Activated T-cell treated with anti-CD3 and anti-CD28 coated beads, Interleukin-2, amount 50 U/mL, for 72 hours (primary cell): ENCODE measurements at regions not wholly inside any gene's neighbourhood (a gene's known extent, or its start where the extent isn't known, plus 50 kb on each side); places are given as distances from the start of the nearest gene placed in this dataset.

Experiments used
- ATAC-seq, 2 donors: fragments of 150-1000 bp; cut with Tn5 transposase; replicated peaks in 1 of 2; 2 replicates each; pipeline ENCODE4 v1.10.0; 2021; ENCODE audit warnings: moderate library complexity in 2 of 2, mild to moderate bottlenecking in 1 of 2
- DNase-seq, 2 donors: peaks; one replicate each; pipeline ENCODE4 v3.0.0; 2021 to 2022; ENCODE audit warnings: mixed read lengths in 1 of 2
- H3K27ac Mint-ChIP-seq: one replicate; pipeline ENCODE4 v1.8.0; 2022; ENCODE audit warnings: mild to moderate bottlenecking, moderate library complexity, mixed read lengths
- H3K27me3 Mint-ChIP-seq: one replicate; pipeline ENCODE4 v1.8.0; 2022; ENCODE audit warnings: low read depth, mixed read lengths
- H3K36me3 Mint-ChIP-seq, 2 donors: one replicate each; pipeline ENCODE4 v1.8.0; 2022; ENCODE audit warnings: mixed read lengths in 2 of 2, mild to moderate bottlenecking in 1 of 2; ENCODE audit not compliant: insufficient read depth in 2 of 2
- H3K4me1 Mint-ChIP-seq: one replicate; pipeline ENCODE4 v1.8.0; 2022; ENCODE audit warnings: low read depth, mixed read lengths
- H3K4me3 Mint-ChIP-seq, 2 donors: one replicate each; pipeline ENCODE4 v1.8.0; 2022; ENCODE audit warnings: mild to moderate bottlenecking in 2 of 2, mixed read lengths in 2 of 2, moderate library complexity in 2 of 2
- H3K9me3 Mint-ChIP-seq, 2 donors: one replicate each; pipeline ENCODE4 v1.8.0; 2022; ENCODE audit warnings: mixed read lengths in 2 of 2

- Mint-ChIP-seq H3K9me3 (no peaks in the 10 kb centered on the region), H3K36me3 (no peaks in the 10 kb centered on the region), H3K27me3 (no peaks in the 10 kb centered on the region), H3K4me3 (no peak overlapping the region), H3K4me1 (no peaks in the 10 kb centered on the region), H3K27ac (no peak overlapping the region)
- DNase-seq (no peak), ATAC-seq (no peak)
Observed at GRCh38 chr10:58087896-58088295, 179.8 kb downstream of the IPMK start.

GRCh38 chr10:58086763-58087150 lies 180.9 kb downstream of the IPMK start:
- no peak for ATAC-seq
- no peaks in the 10 kb centered on the region for H3K4me1 Mint-ChIP-seq
- no peaks in the 10 kb centered on the region for H3K9me3 Mint-ChIP-seq
- H3K27ac Mint-ChIP-seq: no peak overlapping the region
- no peaks in the 10 kb centered on the region for H3K27me3 Mint-ChIP-seq
- DNase-seq: no peak
- H3K4me3 Mint-ChIP-seq: no peak overlapping the region
- H3K36me3 Mint-ChIP-seq: no peaks in the 10 kb centered on the region

- no peaks in the 10 kb centered on the region for H3K27me3 Mint-ChIP-seq
- no peak for ATAC-seq
- no peak overlapping the region for H3K27ac Mint-ChIP-seq
- no peak for DNase-seq
- H3K4me1 Mint-ChIP-seq: no peaks in the 10 kb centered on the region
- no peaks in the 10 kb centered on the region for H3K9me3 Mint-ChIP-seq
- H3K36me3 Mint-ChIP-seq: no peaks in the 10 kb centered on the region
- H3K4me3 Mint-ChIP-seq: no peak overlapping the region
Observed at GRCh38 chr10:58086144-58086762, 181.4 kb downstream of the IPMK start.

GRCh38 chr10:58082248-58082647 lies 185.4 kb downstream of the IPMK start:
- no peak for ATAC-seq
- Mint-ChIP-seq H3K4me1 (no peaks in the 10 kb centered on the region), H3K4me3 (no peak overlapping the region), H3K27ac (no peak overlapping the region), H3K9me3 (no peaks in the 10 kb centered on the region), H3K36me3 (no peaks in the 10 kb centered on the region), H3K27me3 (no peaks in the 10 kb centered on the region)
- DNase-seq: no peak

- no peak overlapping the region for H3K27ac Mint-ChIP-seq
- H3K9me3 Mint-ChIP-seq: no peaks in the 10 kb centered on the region
- no peak overlapping the region for H3K4me3 Mint-ChIP-seq
- no peak for ATAC-seq
- no peak for DNase-seq
- H3K4me1 Mint-ChIP-seq: no peaks in the 10 kb centered on the region
- H3K27me3 Mint-ChIP-seq: no peaks in the 10 kb centered on the region
- no peaks in the 10 kb centered on the region for H3K36me3 Mint-ChIP-seq
Observed at GRCh38 chr10:58081353-58081752, 186.3 kb downstream of the IPMK start.

- no peak overlapping the region for H3K27ac Mint-ChIP-seq
- H3K4me3 Mint-ChIP-seq: no peak overlapping the region
- DNase-seq (no peak), ATAC-seq (no peak)
- no peaks in the 10 kb centered on the region for H3K27me3 Mint-ChIP-seq
- H3K36me3 Mint-ChIP-seq: no peaks in the 10 kb centered on the region
- H3K9me3 Mint-ChIP-seq: no peaks in the 10 kb centered on the region
- H3K4me1 Mint-ChIP-seq: no peaks in the 10 kb centered on the region
Observed at GRCh38 chr10:58079461-58079860, 188.2 kb downstream of the IPMK start.

GRCh38 chr10:58072634-58073033 lies 195.1 kb downstream of the IPMK start:
- no peak for DNase-seq
- Mint-ChIP-seq H3K4me1 (no peaks in the 10 kb centered on the region), H3K27me3 (peaks cover 7% of the 10 kb centered on the region), H3K9me3 (no peaks in the 10 kb centered on the region), H3K27ac (no peak overlapping the region), H3K4me3 (no peak overlapping the region), H3K36me3 (no peaks in the 10 kb centered on the region)
- no peak for ATAC-seq

GRCh38 chr10:58070956-58071355 lies 196.7 kb downstream of the IPMK start:
- peaks cover 22% of the 10 kb centered on the region for H3K27me3 Mint-ChIP-seq
- H3K27ac Mint-ChIP-seq: no peak overlapping the region
- H3K4me3 Mint-ChIP-seq: no peak overlapping the region
- H3K9me3 Mint-ChIP-seq: no peaks in the 10 kb centered on the region
- no peaks in the 10 kb centered on the region for H3K4me1 Mint-ChIP-seq
- no peaks in the 10 kb centered on the region for H3K36me3 Mint-ChIP-seq
- ATAC-seq (no peak), DNase-seq (no peak)

GRCh38 chr10:58068809-58069208 lies 198.9 kb downstream of the IPMK start:
- no peaks in the 10 kb centered on the region for H3K9me3 Mint-ChIP-seq
- ATAC-seq: no peak
- no peak for DNase-seq
- peaks cover 5% of the 10 kb centered on the region for H3K4me1 Mint-ChIP-seq
- H3K36me3 Mint-ChIP-seq: no peaks in the 10 kb centered on the region
- peaks cover 22% of the 10 kb centered on the region for H3K27me3 Mint-ChIP-seq
- H3K27ac Mint-ChIP-seq: no peak overlapping the region
- no peak overlapping the region for H3K4me3 Mint-ChIP-seq

GRCh38 chr10:58066979-58067378 lies 200.7 kb downstream of the IPMK start:
- ATAC-seq (no peak), DNase-seq (no peak)
- H3K9me3 Mint-ChIP-seq: no peaks in the 10 kb centered on the region
- H3K36me3 Mint-ChIP-seq: no peaks in the 10 kb centered on the region
- H3K4me3 Mint-ChIP-seq: no peak overlapping the region
- H3K27ac Mint-ChIP-seq: no peak overlapping the region
- peaks cover 5% of the 10 kb centered on the region for H3K4me1 Mint-ChIP-seq
- peaks cover 22% of the 10 kb centered on the region for H3K27me3 Mint-ChIP-seq

GRCh38 chr10:58066126-58066525 lies 201.6 kb downstream of the IPMK start:
- H3K4me1 Mint-ChIP-seq: peaks cover 5% of the 10 kb centered on the region
- peaks cover 22% of the 10 kb centered on the region for H3K27me3 Mint-ChIP-seq
- H3K9me3 Mint-ChIP-seq: no peaks in the 10 kb centered on the region
- ATAC-seq (no peak), DNase-seq (no peak)
- no peaks in the 10 kb centered on the region for H3K36me3 Mint-ChIP-seq
- H3K4me3 Mint-ChIP-seq: no peak overlapping the region
- H3K27ac Mint-ChIP-seq: no peak overlapping the region

GRCh38 chr10:58065529-58065815 lies 202.2 kb downstream of the IPMK start:
- H3K27ac Mint-ChIP-seq: no peak overlapping the region
- DNase-seq (no peak), ATAC-seq (no peak)
- no peaks in the 10 kb centered on the region for H3K36me3 Mint-ChIP-seq
- H3K27me3 Mint-ChIP-seq: peaks cover 22% of the 10 kb centered on the region
- no peaks in the 10 kb centered on the region for H3K9me3 Mint-ChIP-seq
- no peak overlapping the region for H3K4me3 Mint-ChIP-seq
- peaks cover 5% of the 10 kb centered on the region for H3K4me1 Mint-ChIP-seq

GRCh38 chr10:58064714-58065528 lies 202.8 kb downstream of the IPMK start:
- Mint-ChIP-seq H3K4me3 (no peak overlapping the region), H3K4me1 (peaks cover 5% of the 10 kb centered on the region), H3K36me3 (no peaks in the 10 kb centered on the region), H3K27me3 (peaks cover 22% of the 10 kb centered on the region), H3K9me3 (no peaks in the 10 kb centered on the region), H3K27ac (no peak overlapping the region)
- DNase-seq: peak in 1 of 2 donors; percentile 3
- no peak for ATAC-seq
